Mesothelial cell of epicardium (in vitro differentiated cells): ENCODE measurements at regions not wholly inside any gene's neighbourhood (a gene's known extent, or its start where the extent isn't known, plus 50 kb on each side); places are given as distances from the start of the nearest gene placed in this dataset.
"Not testable (repeated sequence)": the region's sequence is repeated elsewhere in the genome, so short reads cannot be mapped to it uniquely, and the experiment has no call there.

Experiments used
- DNase-seq, 2 experiments: peaks; one replicate each; pipeline ENCODE4 v3.0.0; 2021; ENCODE audit warnings: low spot score in 2 of 2; ENCODE audit not compliant: unreplicated experiment in 2 of 2
- H3K27ac Mint-ChIP-seq: 2 replicates; pipeline ENCODE4 v1.8.0; 2021; ENCODE audit warnings: mixed read lengths
- H3K27me3 Mint-ChIP-seq: 2 replicates; pipeline ENCODE4 v1.8.0; 2021; ENCODE audit warnings: low read depth, mixed read lengths
- H3K36me3 Mint-ChIP-seq: 2 replicates; pipeline ENCODE4 v1.8.0; 2021; ENCODE audit warnings: mixed read lengths
- H3K4me1 Mint-ChIP-seq: 2 replicates; pipeline ENCODE4 v1.8.0; 2021; ENCODE audit warnings: mixed read lengths
- H3K4me3 Mint-ChIP-seq: 2 replicates; pipeline ENCODE4 v1.8.0; 2021; ENCODE audit warnings: mild to moderate bottlenecking, moderate library complexity, mixed read lengths
- H3K9me3 Mint-ChIP-seq: 2 replicates; pipeline ENCODE4 v1.8.0; 2021; ENCODE audit warnings: mixed read lengths
- CTCF ChIP-seq: fragments of 200-600 bp; sonication (generic); IDR thresholded peaks from one replicate; pipeline ENCODE4 v1.5.0; 2021; ENCODE audit warnings: antibody characterized with exemption; ENCODE audit not compliant: unreplicated experiment

- DNase-seq: no peak
- Mint-ChIP-seq H3K4me1 (no peaks in the 10 kb centered on the region), H3K27ac (no peak overlapping the region), H3K9me3 (peaks cover 74% of the 10 kb centered on the region), H3K36me3 (peaks cover 5% of the 10 kb centered on the region), H3K4me3 (no peak overlapping the region), H3K27me3 (no peaks in the 10 kb centered on the region)
- TF ChIP-seq CTCF: no peak
Measured at GRCh38 chr14:106166650-106167204, 640.3 kb downstream of the TMEM121 start.

GRCh38 chr14:106170163-106170658 lies 643.8 kb downstream of the TMEM121 start:
- not testable (repeated sequence) for DNase-seq, H3K4me1 Mint-ChIP-seq, H3K27me3 Mint-ChIP-seq, H3K4me3 Mint-ChIP-seq, H3K27ac Mint-ChIP-seq, H3K36me3 Mint-ChIP-seq
- peaks cover 68% of the 10 kb centered on the region for H3K9me3 Mint-ChIP-seq

- Mint-ChIP-seq H3K9me3 (peaks cover 64% of the 10 kb centered on the region), H3K27ac (no peak overlapping the region), H3K4me1 (no peaks in the 10 kb centered on the region), H3K27me3 (no peaks in the 10 kb centered on the region), H3K36me3 (peaks cover 1% of the 10 kb centered on the region), H3K4me3 (no peak overlapping the region)
- no peak for DNase-seq
- no peak for TF ChIP-seq CTCF
Measured at GRCh38 chr14:106174206-106174605, 647.8 kb downstream of the TMEM121 start.

DNA sequence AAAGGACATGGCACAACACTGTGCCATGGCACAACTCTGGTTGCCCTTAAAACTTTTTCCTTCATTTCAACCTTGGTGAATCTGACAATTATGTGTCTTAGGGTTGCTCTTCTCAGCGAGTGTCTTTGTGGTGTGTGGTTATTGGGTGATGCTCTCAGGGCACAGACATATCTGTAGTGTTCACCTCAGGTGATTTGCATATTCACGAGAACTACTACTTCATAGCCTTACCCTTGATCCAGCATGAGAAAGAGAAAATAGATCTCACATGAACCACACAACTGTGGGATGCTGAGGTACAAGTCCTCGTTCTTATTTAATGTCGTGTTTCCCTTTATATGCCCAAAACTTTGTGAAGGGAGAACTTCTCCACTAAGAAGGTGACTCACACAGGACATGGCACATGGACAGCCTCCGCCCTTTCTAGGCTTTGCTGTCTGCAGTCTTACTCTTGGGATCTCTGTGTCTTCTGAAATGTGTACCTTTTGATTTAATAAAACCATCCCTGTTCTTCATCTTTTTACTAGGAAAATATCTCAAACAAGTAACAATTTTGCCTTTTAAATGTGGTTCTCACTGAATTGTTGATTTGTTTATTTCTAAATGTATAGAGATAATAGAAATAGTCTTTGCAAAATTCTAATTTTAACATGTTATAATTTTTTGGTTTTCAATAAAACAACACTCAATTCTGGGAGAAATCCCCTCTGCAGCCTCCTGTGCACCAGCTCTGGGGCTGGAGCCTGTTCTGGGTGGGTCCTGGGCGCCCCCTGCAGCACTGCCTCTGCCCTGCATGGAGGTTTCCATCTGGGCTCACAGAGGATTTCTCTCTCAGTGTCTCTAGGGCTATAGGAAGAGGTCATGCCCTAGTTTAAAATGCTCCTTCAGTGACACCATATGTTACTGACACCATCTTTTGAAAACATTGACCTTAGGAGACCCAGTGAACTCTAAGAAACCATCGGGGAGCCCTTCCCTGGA lies 651.2 kb downstream of the TMEM121 start:
- H3K4me3 Mint-ChIP-seq, DNase-seq, H3K4me1 Mint-ChIP-seq, H3K27me3 Mint-ChIP-seq, H3K36me3 Mint-ChIP-seq, H3K27ac Mint-ChIP-seq: not testable (repeated sequence)
- H3K9me3 Mint-ChIP-seq: peaks cover 76% of the 10 kb centered on the region

DNA sequence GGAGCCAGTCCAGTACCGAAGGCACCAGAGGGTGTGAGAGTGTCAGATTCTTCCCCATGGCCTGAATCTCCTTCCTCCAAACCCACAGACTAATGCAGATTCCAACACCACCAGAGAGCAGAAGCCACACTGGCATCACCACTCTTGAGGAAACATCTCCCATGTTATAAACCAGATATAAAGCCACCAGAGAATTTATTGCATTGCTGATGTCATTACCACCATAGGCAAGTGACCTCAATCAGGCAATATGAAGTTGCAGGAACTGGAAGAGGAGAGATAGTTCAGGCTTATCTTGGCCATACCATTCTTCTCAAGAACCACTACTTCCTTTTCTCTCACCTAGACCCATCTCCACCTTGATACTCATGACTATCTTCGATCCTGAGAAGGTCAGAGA lies 653.4 kb downstream of the TMEM121 start:
- no peak overlapping the region for H3K27ac Mint-ChIP-seq
- no peak for DNase-seq
- no peak for TF ChIP-seq CTCF
- peaks cover 82% of the 10 kb centered on the region for H3K9me3 Mint-ChIP-seq
- H3K36me3 Mint-ChIP-seq: peaks cover 1% of the 10 kb centered on the region
- H3K4me3 Mint-ChIP-seq: no peak overlapping the region
- H3K4me1 Mint-ChIP-seq: no peaks in the 10 kb centered on the region
- no peaks in the 10 kb centered on the region for H3K27me3 Mint-ChIP-seq

GRCh38 chr14:106184771-106185170 lies 658.4 kb downstream of the TMEM121 start:
- not testable (repeated sequence) for DNase-seq, H3K4me1 Mint-ChIP-seq, H3K36me3 Mint-ChIP-seq, H3K27ac Mint-ChIP-seq, H3K27me3 Mint-ChIP-seq, H3K4me3 Mint-ChIP-seq
- peaks cover 88% of the 10 kb centered on the region for H3K9me3 Mint-ChIP-seq

- H3K9me3 Mint-ChIP-seq: peaks cover 88% of the 10 kb centered on the region
- not testable (repeated sequence) for H3K27me3 Mint-ChIP-seq, H3K4me3 Mint-ChIP-seq, H3K27ac Mint-ChIP-seq, H3K4me1 Mint-ChIP-seq, DNase-seq, H3K36me3 Mint-ChIP-seq
Measured at GRCh38 chr14:106185174-106185836, 658.9 kb downstream of the TMEM121 start.
